ENCODE measurements at regions not wholly inside any gene's neighbourhood (a gene's known extent, or its start where the extent isn't known, plus 50 kb on each side); places are given as distances from the start of the nearest gene placed in this dataset.

DNA sequence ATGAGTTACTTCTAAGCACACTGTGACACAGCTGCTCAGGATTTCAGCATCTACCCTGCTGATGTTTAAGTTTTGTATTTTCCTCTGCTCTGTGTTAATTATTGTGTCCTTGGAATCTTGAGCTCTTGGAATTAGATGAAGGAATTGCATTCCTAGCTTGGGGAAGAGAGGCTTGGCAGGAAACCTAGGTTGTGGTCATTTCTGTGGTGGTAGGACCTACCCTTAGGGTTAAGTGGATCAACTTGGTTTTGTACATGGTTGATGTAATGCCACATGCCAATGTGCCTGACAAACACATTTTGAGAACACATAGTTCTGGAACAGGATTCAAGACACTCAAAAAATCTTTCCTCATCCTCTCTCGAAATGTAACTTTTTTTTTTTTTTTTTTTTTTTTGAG lies 264.5 kb upstream of the MEX3C start:
- TF ChIP-seq, protein P1, sequence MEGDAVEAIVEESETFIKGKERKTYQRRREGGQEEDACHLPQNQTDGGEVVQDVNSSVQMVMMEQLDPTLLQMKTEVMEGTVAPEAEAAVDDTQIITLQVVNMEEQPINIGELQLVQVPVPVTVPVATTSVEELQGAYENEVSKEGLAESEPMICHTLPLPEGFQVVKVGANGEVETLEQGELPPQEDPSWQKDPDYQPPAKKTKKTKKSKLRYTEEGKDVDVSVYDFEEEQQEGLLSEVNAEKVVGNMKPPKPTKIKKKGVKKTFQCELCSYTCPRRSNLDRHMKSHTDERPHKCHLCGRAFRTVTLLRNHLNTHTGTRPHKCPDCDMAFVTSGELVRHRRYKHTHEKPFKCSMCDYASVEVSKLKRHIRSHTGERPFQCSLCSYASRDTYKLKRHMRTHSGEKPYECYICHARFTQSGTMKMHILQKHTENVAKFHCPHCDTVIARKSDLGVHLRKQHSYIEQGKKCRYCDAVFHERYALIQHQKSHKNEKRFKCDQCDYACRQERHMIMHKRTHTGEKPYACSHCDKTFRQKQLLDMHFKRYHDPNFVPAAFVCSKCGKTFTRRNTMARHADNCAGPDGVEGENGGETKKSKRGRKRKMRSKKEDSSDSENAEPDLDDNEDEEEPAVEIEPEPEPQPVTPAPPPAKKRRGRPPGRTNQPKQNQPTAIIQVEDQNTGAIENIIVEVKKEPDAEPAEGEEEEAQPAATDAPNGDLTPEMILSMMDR (IDR thresholded peaks at IDR 0.05), result no peak
- TF ChIP-seq ZFX (IDR thresholded peaks at IDR 0.05; ENCODE audit: borderline replicate concordance), result no peak

All from 22Rv1 (cell line).